ENCODE measurements at regions not wholly inside any gene's neighbourhood (a gene's known extent, or its start where the extent isn't known, plus 50 kb on each side); places are given as distances from the start of the nearest gene placed in this dataset.

DNA sequence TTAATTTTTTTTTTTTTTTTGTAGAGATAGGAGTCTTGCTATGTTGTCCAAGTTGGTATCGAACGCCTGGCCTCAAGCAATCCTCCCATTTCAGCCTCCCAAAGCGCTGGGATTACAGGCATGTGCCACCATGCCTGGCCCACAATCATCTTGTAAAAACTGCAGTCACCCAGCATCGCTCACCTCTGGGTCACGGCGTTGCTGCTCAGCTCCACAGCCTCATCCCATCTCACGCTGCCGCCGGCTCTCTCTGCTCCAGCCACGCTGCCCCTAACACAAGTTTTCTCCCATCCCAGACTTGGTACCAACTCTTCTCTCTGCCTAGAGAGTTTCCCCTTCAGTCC is 69.2 kb downstream of the MAP1LC3B2 start:
- TF ChIP-seq CTCF (conservative IDR thresholded peaks at IDR 0.05; ENCODE audit: low read length) (no peak), EZH2phosphoT487 (IDR thresholded peaks at IDR 0.05; ENCODE audit: borderline replicate concordance) (no peak)
